GM12891 (cell line): ENCODE measurements at regions not wholly inside any gene's neighbourhood (a gene's known extent, or its start where the extent isn't known, plus 50 kb on each side); places are given as distances from the start of the nearest gene placed in this dataset.

Experiments
- POLR2AphosphoS5 ChIP-seq: IDR thresholded peaks from 2 replicates; pipeline ENCODE4 v1.6.1; 2011; ENCODE audit warnings: low read depth, low read length, control low read depth
- TAF1 ChIP-seq: IDR thresholded peaks from 2 replicates; pipeline ENCODE4 v1.6.1; 2011; ENCODE audit warnings: low read depth, low read length, control low read depth

DNA sequence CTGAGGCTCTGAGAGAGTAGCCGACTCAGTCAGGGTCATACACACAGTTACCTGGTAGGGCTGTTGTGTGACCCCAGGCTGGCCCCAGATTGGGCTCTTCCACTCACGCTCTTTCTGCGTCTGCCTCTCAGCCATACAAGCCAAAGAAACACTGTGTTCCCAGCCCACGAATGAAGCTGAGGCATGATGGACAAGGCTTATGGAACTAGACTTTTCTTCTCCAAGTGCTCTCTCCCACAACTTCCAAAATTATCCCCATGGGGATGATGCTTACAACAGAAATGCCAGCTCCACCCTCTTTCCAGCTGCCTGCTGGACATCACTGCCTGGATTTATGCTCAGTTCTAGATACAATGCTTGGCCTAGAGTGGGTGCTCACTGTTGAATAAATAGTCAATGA, 102.8 kb upstream of the JUN start:
- TF ChIP-seq TAF1 (no peak), POLR2AphosphoS5 (no peak)
